Inflammatory macrophage (primary cell): ENCODE measurements at regions not wholly inside any gene's neighbourhood (a gene's known extent, or its start where the extent isn't known, plus 50 kb on each side); places are given as distances from the start of the nearest gene placed in this dataset.
"Not testable (repeated sequence)": the region's sequence is repeated elsewhere in the genome, so short reads cannot be mapped to it uniquely, and the experiment has no call there.

ENCODE experiments used
- DNase-seq, 2 donors: peaks; one replicate each; pipeline ENCODE4 v3.0.0-alpha.2; 2020 to 2022

GRCh38 chr16:90220315-90220714 is 143.2 kb upstream of the PRDM7 start:
- DNase-seq: not testable (repeated sequence)

GRCh38 chr16:90175610-90176009 is 98.5 kb upstream of the PRDM7 start:
- DNase-seq: not testable (repeated sequence)

- not testable (repeated sequence) for DNase-seq
Measured at GRCh38 chr16:90171626-90172025, 94.5 kb upstream of the PRDM7 start.

GRCh38 chr16:90169127-90169655 is 92.1 kb upstream of the PRDM7 start:
- DNase-seq: not testable (repeated sequence)

GRCh38 chr16:90168349-90169126 is 91.4 kb upstream of the PRDM7 start:
- peak; percentile 0 to 3 for DNase-seq

- not testable (repeated sequence) for DNase-seq
Measured at GRCh38 chr16:90167734-90168133, 90.6 kb upstream of the PRDM7 start.

- DNase-seq: not testable (repeated sequence)
Measured at GRCh38 chr16:90166679-90167556, 89.8 kb upstream of the PRDM7 start.

- not testable (repeated sequence) for DNase-seq
Measured at GRCh38 chr16:90151027-90151426, 73.9 kb upstream of the PRDM7 start.
